Neural progenitor cell (in vitro differentiated cells): ENCODE measurements at regions not wholly inside any gene's neighbourhood (a gene's known extent, or its start where the extent isn't known, plus 50 kb on each side); places are given as distances from the start of the nearest gene placed in this dataset.

Experiments
- DNase-seq: peaks from one replicate; pipeline ENCODE4 v3.0.0-alpha.2; 2016; ENCODE audit warnings: low spot score
- H2AFZ ChIP-seq: fragments of 200-600 bp; sonication (generic); replicated peaks from 2 replicates; pipeline ENCODE4 v1.6.1; 2016; ENCODE audit warnings: antibody characterized with exemption
- H3F3A ChIP-seq: fragments of 200-600 bp; sonication (generic); 2 replicates; pipeline ENCODE4 v1.6.1; 2016; ENCODE audit warnings: antibody characterized with exemption, low read depth
- H3K27ac ChIP-seq: fragments of 200-600 bp; sonication (generic); 2 replicates; pipeline ENCODE4 v1.5.1; 2016; ENCODE audit warnings: mild to moderate bottlenecking
- H3K27me3 ChIP-seq: fragments of 200-600 bp; sonication (generic); 2 replicates; pipeline ENCODE4 v1.6.1; 2016; ENCODE audit warnings: mild to moderate bottlenecking, moderate library complexity
- H3K36me3 ChIP-seq: fragments of 200-600 bp; sonication (generic); 2 replicates; pipeline ENCODE4 v1.5.1; 2016
- H3K4me1 ChIP-seq: fragments of 200-600 bp; sonication (generic); 2 replicates; pipeline ENCODE4 v1.6.1; 2016; ENCODE audit warnings: mixed run types
- H3K4me2 ChIP-seq: fragments of 200-600 bp; sonication (generic); 2 replicates; pipeline ENCODE4 v1.6.1; 2016
- H3K4me3 ChIP-seq: fragments of 200-600 bp; sonication (generic); 2 replicates; pipeline ENCODE4 v1.5.1; 2016
- H3K79me2 ChIP-seq: fragments of 200-600 bp; sonication (generic); 2 replicates; pipeline ENCODE4 v1.6.1; 2016; ENCODE audit warnings: low read depth
- H3K9ac ChIP-seq: fragments of 200-600 bp; sonication (generic); 2 replicates; pipeline ENCODE4 v1.6.1; 2016
- H3K9me3 ChIP-seq: fragments of 200-600 bp; sonication (generic); 2 replicates; pipeline ENCODE4 v1.5.1; 2016; ENCODE audit warnings: low read depth
- H4K20me1 ChIP-seq: fragments of 200-600 bp; sonication (generic); 2 replicates; pipeline ENCODE4 v1.6.1; 2016; ENCODE audit warnings: low read depth
- H3K27ac Mint-ChIP-seq: 3 replicates; pipeline ENCODE4 v1.8.0; 2021; ENCODE audit warnings: mixed read lengths
- H3K27me3 Mint-ChIP-seq: 2 replicates; pipeline ENCODE4 v1.8.0; 2022; ENCODE audit warnings: low read depth, mild to moderate bottlenecking, inconsistent platforms, moderate library complexity, mixed read lengths; ENCODE audit not compliant: insufficient read depth
- H3K36me3 Mint-ChIP-seq: 3 replicates; pipeline ENCODE4 v1.8.0; 2021; ENCODE audit warnings: mixed read lengths
- H3K4me1 Mint-ChIP-seq: 3 replicates; pipeline ENCODE4 v1.8.0; 2021; ENCODE audit warnings: mixed read lengths
- H3K4me3 Mint-ChIP-seq: 3 replicates; pipeline ENCODE4 v1.8.0; 2021; ENCODE audit warnings: mild to moderate bottlenecking, moderate library complexity, mixed read lengths
- H3K9me3 Mint-ChIP-seq: 3 replicates; pipeline ENCODE4 v1.8.0; 2020; ENCODE audit warnings: mixed read lengths
- EZH2 ChIP-seq: fragments of 200-600 bp; sonication (generic); IDR thresholded peaks from 2 replicates; pipeline ENCODE4 v1.6.1; 2017; ENCODE audit warnings: antibody characterized with exemption, mild to moderate bottlenecking, moderate library complexity
- EZH2phosphoT487 ChIP-seq: fragments of 200-600 bp; sonication (generic); IDR thresholded peaks from 2 replicates; pipeline ENCODE4 v1.6.1; 2017; ENCODE audit warnings: antibody characterized with exemption
- TF ChIP-seq, protein P1 (sequence below): fragments of 200-600 bp; sonication (generic); IDR thresholded peaks from 2 replicates; pipeline ENCODE4 v1.5.1; 2017; ENCODE audit warnings: antibody characterized with exemption, mild to moderate bottlenecking

DNA sequence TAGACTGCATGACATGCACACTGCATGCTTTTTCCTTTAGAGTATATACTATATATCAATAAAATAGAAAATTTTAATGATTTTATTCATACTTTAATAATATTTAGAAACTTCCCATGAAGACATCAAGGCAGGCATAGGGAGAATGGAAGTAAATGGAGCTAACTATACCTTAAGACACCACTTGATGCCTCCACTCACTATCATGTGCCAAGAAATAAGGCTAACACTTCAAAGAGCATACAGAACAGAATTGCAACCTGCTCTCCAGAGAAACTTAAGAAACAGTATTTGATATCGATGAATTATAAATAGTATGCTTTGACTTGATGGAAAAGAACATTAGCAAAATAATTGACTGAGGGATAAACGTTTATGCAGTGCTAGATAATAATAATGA, 192.6 kb upstream of the MBNL1 start:
- Histone ChIP-seq H3K79me2 (no peaks in the 10 kb centered on the region), H3K27ac (no peak overlapping the region), H3F3A (no peaks in the 10 kb centered on the region), H3K4me1 (no peaks in the 10 kb centered on the region), H3K9ac (no peak overlapping the region), H3K9me3 (no peaks in the 10 kb centered on the region), H3K36me3 (no peaks in the 10 kb centered on the region), H3K4me2 (no peak overlapping the region), H2AFZ (no peak overlapping the region), H3K27me3 (no peaks in the 10 kb centered on the region), H3K4me3 (no peak overlapping the region), H4K20me1 (no peaks in the 10 kb centered on the region)
- no peak overlapping the region for H3K27ac Mint-ChIP-seq
- no peaks in the 10 kb centered on the region for H3K4me1 Mint-ChIP-seq
- no peak for TF ChIP-seq EZH2
- no peak for TF ChIP-seq EZH2phosphoT487
- TF ChIP-seq, protein P1, sequence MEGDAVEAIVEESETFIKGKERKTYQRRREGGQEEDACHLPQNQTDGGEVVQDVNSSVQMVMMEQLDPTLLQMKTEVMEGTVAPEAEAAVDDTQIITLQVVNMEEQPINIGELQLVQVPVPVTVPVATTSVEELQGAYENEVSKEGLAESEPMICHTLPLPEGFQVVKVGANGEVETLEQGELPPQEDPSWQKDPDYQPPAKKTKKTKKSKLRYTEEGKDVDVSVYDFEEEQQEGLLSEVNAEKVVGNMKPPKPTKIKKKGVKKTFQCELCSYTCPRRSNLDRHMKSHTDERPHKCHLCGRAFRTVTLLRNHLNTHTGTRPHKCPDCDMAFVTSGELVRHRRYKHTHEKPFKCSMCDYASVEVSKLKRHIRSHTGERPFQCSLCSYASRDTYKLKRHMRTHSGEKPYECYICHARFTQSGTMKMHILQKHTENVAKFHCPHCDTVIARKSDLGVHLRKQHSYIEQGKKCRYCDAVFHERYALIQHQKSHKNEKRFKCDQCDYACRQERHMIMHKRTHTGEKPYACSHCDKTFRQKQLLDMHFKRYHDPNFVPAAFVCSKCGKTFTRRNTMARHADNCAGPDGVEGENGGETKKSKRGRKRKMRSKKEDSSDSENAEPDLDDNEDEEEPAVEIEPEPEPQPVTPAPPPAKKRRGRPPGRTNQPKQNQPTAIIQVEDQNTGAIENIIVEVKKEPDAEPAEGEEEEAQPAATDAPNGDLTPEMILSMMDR, result no peak
- H3K4me3 Mint-ChIP-seq, result no peak overlapping the region
- DNase-seq, result no peak
- H3K9me3 Mint-ChIP-seq, result peaks cover 27% of the 10 kb centered on the region
- no peaks in the 10 kb centered on the region for H3K27me3 Mint-ChIP-seq
- peaks cover 11% of the 10 kb centered on the region for H3K36me3 Mint-ChIP-seq

DNA sequence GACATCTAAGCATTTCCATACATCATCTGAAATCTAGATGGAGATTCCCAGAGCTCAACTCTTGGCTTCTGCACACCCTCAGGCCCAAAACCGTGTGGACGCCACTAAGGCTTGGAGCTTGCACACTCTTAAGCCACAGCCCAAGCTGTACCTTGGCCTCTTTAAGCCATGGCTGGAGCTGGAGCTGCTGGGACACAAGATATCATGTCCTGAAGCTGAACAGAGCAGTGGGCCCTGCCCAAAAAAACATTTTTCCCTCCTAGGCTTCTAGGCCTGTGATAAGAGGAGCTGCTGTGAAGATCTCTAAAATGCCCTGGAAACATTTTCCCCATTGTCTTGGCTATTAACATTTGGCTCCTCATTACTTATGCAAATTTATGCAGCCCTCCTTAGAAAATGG, 188.7 kb upstream of the MBNL1 start:
- no peak for TF ChIP-seq EZH2phosphoT487
- Histone ChIP-seq H3K79me2 (no peaks in the 10 kb centered on the region), H3K27ac (no peak overlapping the region), H3K4me3 (no peak overlapping the region), H3K27me3 (no peaks in the 10 kb centered on the region), H3K9ac (no peak overlapping the region), H3K36me3 (no peaks in the 10 kb centered on the region), H3K9me3 (no peaks in the 10 kb centered on the region), H4K20me1 (no peaks in the 10 kb centered on the region), H3F3A (no peaks in the 10 kb centered on the region), H3K4me2 (no peak overlapping the region), H3K4me1 (peaks cover 10% of the 10 kb centered on the region), H2AFZ (no peak overlapping the region)
- Mint-ChIP-seq H3K9me3 (peaks cover 29% of the 10 kb centered on the region), H3K36me3 (peaks cover 14% of the 10 kb centered on the region), H3K4me3 (no peak overlapping the region), H3K27me3 (peaks cover 2% of the 10 kb centered on the region), H3K27ac (no peak overlapping the region), H3K4me1 (peaks cover 22% of the 10 kb centered on the region)
- no peak for DNase-seq

DNA sequence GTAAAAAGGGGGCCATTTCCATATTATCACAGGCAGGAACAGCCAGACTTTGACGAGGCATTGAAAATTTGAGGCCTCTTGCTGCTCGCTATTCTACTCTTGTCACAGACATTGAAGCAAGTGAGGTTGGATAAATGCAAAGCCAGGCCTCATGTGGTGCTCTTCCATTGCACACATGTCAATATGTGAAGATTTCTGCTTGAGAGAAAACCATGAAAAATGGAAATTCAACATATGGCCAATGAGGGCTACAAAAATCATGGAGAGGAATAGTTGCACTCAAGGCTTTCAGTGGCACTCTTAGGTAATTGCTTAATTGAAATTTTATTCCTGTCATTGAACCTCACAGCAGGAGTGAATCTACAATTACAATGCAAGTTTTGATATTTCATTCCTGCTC, 185.6 kb upstream of the MBNL1 start:
- Histone ChIP-seq H3K4me2 (no peak overlapping the region), H3K4me3 (no peak overlapping the region), H3K27ac (no peak overlapping the region), H3K79me2 (no peaks in the 10 kb centered on the region), H3K9me3 (no peaks in the 10 kb centered on the region), H3F3A (no peaks in the 10 kb centered on the region), H3K27me3 (no peaks in the 10 kb centered on the region), H3K36me3 (no peaks in the 10 kb centered on the region), H2AFZ (no peak overlapping the region), H4K20me1 (no peaks in the 10 kb centered on the region), H3K9ac (no peak overlapping the region), H3K4me1 (peaks cover 20% of the 10 kb centered on the region)
- Mint-ChIP-seq H3K4me1 (peaks cover 32% of the 10 kb centered on the region), H3K27me3 (peaks cover 2% of the 10 kb centered on the region), H3K9me3 (peaks cover 30% of the 10 kb centered on the region), H3K27ac (peak overlapping the region; percentile 65), H3K4me3 (no peak overlapping the region), H3K36me3 (peaks cover 14% of the 10 kb centered on the region)
- TF ChIP-seq, protein P1, result no peak
- no peak for TF ChIP-seq EZH2phosphoT487
- TF ChIP-seq EZH2, result no peak
- DNase-seq, result peak; percentile 13

DNA sequence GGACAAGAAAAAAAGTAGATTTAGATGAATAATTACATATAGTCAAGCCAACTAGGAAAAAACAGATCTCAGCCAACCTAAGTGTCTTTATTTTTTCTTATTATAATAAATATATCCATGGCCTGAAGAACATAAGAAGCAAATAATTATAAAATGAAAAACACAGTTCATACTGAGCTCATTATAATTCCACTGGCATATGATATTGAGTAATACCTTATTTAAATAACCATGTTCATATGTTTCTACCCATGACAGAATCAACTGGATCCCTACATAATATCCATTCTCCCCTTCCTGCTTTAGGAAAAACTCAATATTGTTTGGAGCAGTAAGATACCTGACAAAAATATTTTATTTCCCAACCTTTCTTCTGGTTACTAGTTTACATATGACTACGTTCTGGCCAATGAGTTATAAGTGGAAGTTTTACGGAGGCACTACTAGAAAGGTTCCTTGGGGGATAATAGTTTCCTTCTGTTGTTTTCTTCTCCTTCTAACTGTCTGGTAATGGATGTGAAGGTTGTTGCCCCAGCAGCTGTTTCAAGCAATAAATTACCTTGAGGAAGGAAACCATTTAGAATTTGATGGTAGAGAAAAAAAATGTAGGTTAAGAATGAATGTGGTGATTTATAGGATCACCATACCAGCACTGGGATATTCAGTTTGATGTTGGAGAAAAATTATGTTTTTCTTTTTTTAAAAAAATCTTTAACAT, 184.1 kb upstream of the MBNL1 start:
- Histone ChIP-seq H3K9ac (no peak overlapping the region), H4K20me1 (no peaks in the 10 kb centered on the region), H3K36me3 (no peaks in the 10 kb centered on the region), H3K9me3 (no peaks in the 10 kb centered on the region), H2AFZ (no peak overlapping the region), H3K4me1 (peaks cover 20% of the 10 kb centered on the region), H3K79me2 (no peaks in the 10 kb centered on the region), H3F3A (no peaks in the 10 kb centered on the region), H3K27ac (no peak overlapping the region), H3K4me3 (no peak overlapping the region), H3K27me3 (no peaks in the 10 kb centered on the region), H3K4me2 (no peak overlapping the region)
- TF ChIP-seq, protein P1, result no peak
- TF ChIP-seq EZH2phosphoT487 (no peak), EZH2 (no peak)
- peaks cover 10% of the 10 kb centered on the region for H3K36me3 Mint-ChIP-seq
- DNase-seq, result no peak
- no peak overlapping the region for H3K4me3 Mint-ChIP-seq
- H3K27ac Mint-ChIP-seq, result no peak overlapping the region
- peaks cover 20% of the 10 kb centered on the region for H3K9me3 Mint-ChIP-seq
- peaks cover 2% of the 10 kb centered on the region for H3K27me3 Mint-ChIP-seq
- peaks cover 32% of the 10 kb centered on the region for H3K4me1 Mint-ChIP-seq
